Fibroblast of gingiva (primary cell): ENCODE measurements at regions not wholly inside any gene's neighbourhood (a gene's known extent, or its start where the extent isn't known, plus 50 kb on each side); places are given as distances from the start of the nearest gene placed in this dataset.

Source experiments
- DNase-seq: peaks from one replicate; pipeline ENCODE4 v3.0.0-alpha.2; 2011; ENCODE audit warnings: low read depth

GRCh38 chr2:5915881-5916310 is 223.7 kb downstream of the SOX11 start:
- no peak for DNase-seq

GRCh38 chr2:5921081-5921642 is 229.0 kb downstream of the SOX11 start:
- no peak for DNase-seq

- DNase-seq: no peak
These were observed 232.1 kb downstream of the SOX11 start for GRCh38 chr2:5923957-5924945.

GRCh38 chr2:5925604-5926003 is 233.4 kb downstream of the SOX11 start:
- DNase-seq: no peak

GRCh38 chr2:5926871-5927512 is 234.8 kb downstream of the SOX11 start:
- DNase-seq: no peak

- no peak for DNase-seq
These were observed 240.6 kb downstream of the SOX11 start for GRCh38 chr2:5932556-5933469.

GRCh38 chr2:5933669-5934068 is 241.5 kb downstream of the SOX11 start:
- no peak for DNase-seq

- no peak for DNase-seq
These were observed 245.1 kb downstream of the SOX11 start for GRCh38 chr2:5937321-5937720.

GRCh38 chr2:5937851-5938565 is 245.8 kb downstream of the SOX11 start:
- DNase-seq: no peak

GRCh38 chr2:5938566-5938896 is 246.3 kb downstream of the SOX11 start:
- DNase-seq: no peak

- no peak for DNase-seq
These were observed 247.4 kb downstream of the SOX11 start for GRCh38 chr2:5939553-5939952.

- no peak for DNase-seq
These were observed 248.7 kb downstream of the SOX11 start for GRCh38 chr2:5940596-5941535.

GRCh38 chr2:5942204-5942603 is 250.0 kb downstream of the SOX11 start:
- no peak for DNase-seq

GRCh38 chr2:5945742-5946141 is 253.6 kb downstream of the SOX11 start:
- DNase-seq: no peak

GRCh38 chr2:5946225-5947115 is 254.3 kb downstream of the SOX11 start:
- DNase-seq: no peak

GRCh38 chr2:5950736-5951135 is 258.6 kb downstream of the SOX11 start:
- DNase-seq: no peak

- no peak for DNase-seq
These were observed 259.3 kb downstream of the SOX11 start for GRCh38 chr2:5951471-5951870.

- DNase-seq: no peak
These were observed 261.3 kb downstream of the SOX11 start for GRCh38 chr2:5953525-5953924.

- DNase-seq: no peak
These were observed 262.3 kb downstream of the SOX11 start for GRCh38 chr2:5954509-5954908.
